Panc1 (cell line): ENCODE measurements at regions not wholly inside any gene's neighbourhood (a gene's known extent, or its start where the extent isn't known, plus 50 kb on each side); places are given as distances from the start of the nearest gene placed in this dataset.

Source experiments
- ATAC-seq: fragments of 200-7000 bp; cut with Tn5 transposase; 2 replicates; pipeline ENCODE4 v1.9.1; 2020; ENCODE audit warnings: mild to moderate bottlenecking, moderate library complexity
- BruUV-seq: library from RNA; stranded (reverse); fragments of 400-500 nt; replicated peaks from 2 replicates; lab custom pipeline; 2021; lab: Mats Ljungman, UMichigan
- CTCF ChIA-PET: fragments of 300-600 bp; sonication (Branson Sonifier 250); formaldehyde crosslinking; loops from one replicate; lab custom pipeline; 2022; ENCODE audit warnings: antibody characterized with exemption; lab: Charles Lee
- POLR2A ChIA-PET: fragments of 300-600 bp; sonication (Branson Sonifier 250); formaldehyde crosslinking; loops from one replicate; lab custom pipeline; 2022; ENCODE audit warnings: antibody characterized with exemption; lab: Charles Lee
- DNase-seq: peaks from one replicate; pipeline ENCODE4 v3.0.0-alpha.2; 2010; ENCODE audit warnings: low read depth, low spot score
- H3K27ac ChIP-seq: 2 replicates; pipeline ENCODE4 v1.5.1; 2011; ENCODE audit warnings: mild to moderate bottlenecking, low read length, inconsistent platforms
- H3K27me3 ChIP-seq: fragments of 200-500 bp; sonication (Bioruptor generic); 2 replicates; pipeline ENCODE4 v1.6.0; 2014; ENCODE audit warnings: low read length, inconsistent platforms; ENCODE audit not compliant: control insufficient read depth, insufficient read depth
- H3K36me3 ChIP-seq: fragments of 200-500 bp; sonication (Bioruptor generic); 2 replicates; pipeline ENCODE4 v1.5.1; 2014; ENCODE audit warnings: inconsistent platforms, mild to moderate bottlenecking, low read length, moderate library complexity; ENCODE audit not compliant: control insufficient read depth, insufficient read depth
- H3K4me1 ChIP-seq: 2 replicates; pipeline ENCODE4 v1.5.1; 2011; ENCODE audit warnings: inconsistent platforms, mild to moderate bottlenecking, low read length, moderate library complexity; ENCODE audit not compliant: control insufficient read depth, insufficient read depth
- H3K4me3 ChIP-seq, 2 experiments: 2 replicates each; pipeline ENCODE4 v1.5.1; 2011 to 2012; ENCODE audit warnings: low read depth in 2 of 2, low read length in 2 of 2, mild to moderate bottlenecking in 2 of 2, inconsistent platforms in 1 of 2, moderate library complexity in 1 of 2
- H3K9me3 ChIP-seq: fragments of 200-500 bp; sonication (Bioruptor generic); 2 replicates; pipeline ENCODE4 v1.5.1; 2014; ENCODE audit warnings: low read depth, mild to moderate bottlenecking, inconsistent platforms, low read length, moderate library complexity; ENCODE audit not compliant: control insufficient read depth, insufficient read depth
- CTCF ChIP-seq: fragments of 450-650 bp; IDR thresholded peaks from 2 replicates; pipeline ENCODE4 v1.5.1; 2017; ENCODE audit warnings: mild to moderate bottlenecking
- POLR2AphosphoS5 ChIP-seq: IDR thresholded peaks from 2 replicates; pipeline ENCODE4 v1.6.1; 2012; ENCODE audit warnings: mild to moderate bottlenecking, low read depth, low read length, moderate library complexity
- REST ChIP-seq, 2 experiments: IDR thresholded peaks; 2 replicates each; pipeline ENCODE4 v1.6.1; 2011 to 2012; ENCODE audit warnings: low read depth in 2 of 2, control low read depth in 1 of 2, low read length in 1 of 2, mild to moderate bottlenecking in 1 of 2, moderate library complexity in 1 of 2; ENCODE audit not compliant: insufficient read depth in 1 of 2
- SIN3A ChIP-seq: IDR thresholded peaks from 2 replicates; pipeline ENCODE4 v1.6.1; 2012; ENCODE audit warnings: low read depth, mild to moderate bottlenecking, low read length, moderate library complexity, borderline replicate concordance; ENCODE audit not compliant: insufficient read depth
- TCF7L2 ChIP-seq: IDR thresholded peaks from 2 replicates; pipeline ENCODE4 v1.6.1; 2011; ENCODE audit warnings: mild to moderate bottlenecking, low read depth, low read length, inconsistent platforms
- in situ Hi-C: cut with HindIII; loops from 2 replicates; pipeline ENCODE4 v1.10.0; 2016; ENCODE audit warnings: low sequenced_read_pairs, low pct_unique_long_range_greater_than_20kb
- intact Hi-C: fragments of 100-400 bp; cut with micrococcal nuclease; formaldehyde crosslinking; loops from one replicate; pipeline ENCODE4 v1.10.0; 2022; ENCODE audit not compliant: unreplicated experiment

- no peaks in the 10 kb centered on the region for H3K4me1 ChIP-seq
- in situ Hi-C loops, result no loop called here
- no peak overlapping the region for H3K27ac ChIP-seq
- BruUV-seq, result no TSS peak
- intact Hi-C loops, result no loop called here
- no peak for DNase-seq
- ChIA-PET POLR2A (no interaction called here), CTCF (no interaction called here)
- H3K27me3 ChIP-seq, result no peaks in the 10 kb centered on the region
- H3K36me3 ChIP-seq, result no peaks in the 10 kb centered on the region
- TF ChIP-seq CTCF, result no peak
- TF ChIP-seq POLR2AphosphoS5, result no peak
- TF ChIP-seq SIN3A, result no peak
- no peak for TF ChIP-seq REST (IDR thresholded peaks at IDR 0.05; ENCODE audit: insufficient read depth in 1 of 2, low read depth in 2 of 2, low read length in 1 of 2)
- no peak for TF ChIP-seq TCF7L2
- no peak overlapping the region for H3K4me3 ChIP-seq
- no peaks in the 10 kb centered on the region for H3K9me3 ChIP-seq
- ATAC-seq, result no peak
Observed at GRCh38 chr16:13426736-13427135, 493.2 kb upstream of the ERCC4 start.

- no peak for DNase-seq
- no peak for ATAC-seq
- Histone ChIP-seq H3K27ac (no peak overlapping the region), H3K9me3 (no peaks in the 10 kb centered on the region), H3K4me1 (no peaks in the 10 kb centered on the region), H3K27me3 (no peaks in the 10 kb centered on the region), H3K36me3 (no peaks in the 10 kb centered on the region), H3K4me3 (no peak overlapping the region)
- ChIA-PET POLR2A (no interaction called here), CTCF (no interaction called here)
- TF ChIP-seq POLR2AphosphoS5 (no peak), SIN3A (no peak), CTCF (no peak), REST (IDR thresholded peaks at IDR 0.05; ENCODE audit: insufficient read depth in 1 of 2, low read depth in 2 of 2, low read length in 1 of 2) (no peak), TCF7L2 (no peak)
- in situ Hi-C loops, result no loop called here
- intact Hi-C loops, result no loop called here
- no TSS peak for BruUV-seq
Observed at GRCh38 chr16:13427943-13428342, 492.0 kb upstream of the ERCC4 start.
